Prostate gland (tissue), 2 donors: ENCODE measurements at regions not wholly inside any gene's neighbourhood (a gene's known extent, or its start where the extent isn't known, plus 50 kb on each side); places are given as distances from the start of the nearest gene placed in this dataset.

Source experiments
- DNase-seq: peaks from one replicate; pipeline ENCODE4 v3.0.0-alpha.2; 2019; ENCODE audit warnings: low spot score
- H3K27ac ChIP-seq, 2 donors: fragments of 200-600 bp; sonication (generic); 2 replicates each; pipeline ENCODE4 v1.5.1; 2017 to 2019
- H3K27me3 ChIP-seq: fragments of 200-600 bp; sonication (generic); replicated peaks from 2 replicates; pipeline ENCODE4 v1.5.1; 2019; ENCODE audit not compliant: insufficient read depth
- H3K36me3 ChIP-seq, 2 donors: fragments of 200-600 bp; sonication (generic); 1 replicate in 1 of 2; 2 replicates in 1 of 2; pipeline versions ENCODE4 v1.5.1 to v1.8.1; 2017 to 2019
- H3K4me1 ChIP-seq: fragments of 200-600 bp; sonication (generic); replicated peaks from 2 replicates; pipeline ENCODE4 v1.5.1; 2019
- H3K4me3 ChIP-seq, 2 donors: fragments of 200-600 bp; sonication (generic); 2 replicates each; pipeline ENCODE4 v1.5.1; 2017 to 2019
- H3K9me3 ChIP-seq: fragments of 200-600 bp; sonication (generic); 2 replicates; pipeline ENCODE4 v1.5.1; 2017
- CTCF ChIP-seq, 4 experiments: fragments of 200-600 bp in 2 of 4; fragments of 450-650 bp in 2 of 4; sonication (generic) in 2 of 4; IDR thresholded peaks; 1 replicate in 3 of 4; 2 replicates in 1 of 4; pipeline ENCODE4 v1.5.1; 2016 to 2019; ENCODE audit warnings: antibody characterized with exemption in 4 of 4, mild to moderate bottlenecking in 2 of 4, moderate library complexity in 2 of 4
- POLR2A ChIP-seq: fragments of 450-650 bp; IDR thresholded peaks from one replicate; pipeline ENCODE4 v1.6.1; 2016; ENCODE audit warnings: antibody characterized with exemption, mild to moderate bottlenecking
- POLR2AphosphoS5 ChIP-seq: sonication (generic); formaldehyde crosslinking; IDR thresholded peaks from one replicate; pipeline ENCODE4 v1.6.1; 2017; ENCODE audit warnings: antibody characterized with exemption
- WGBS: methylation state at CpG from one replicate; pipeline ENCODE4 v1.1.5; 2018; 5-methylcytosine and 5-hydroxymethylcytosine counted together
- intact Hi-C: fragments of 100-400 bp; cut with DNase I; formaldehyde crosslinking; loops from one replicate; pipeline ENCODE4 v1.14.2; 2022

- Histone ChIP-seq H3K9me3 (no peaks in the 10 kb centered on the region), H3K4me1 (no peaks in the 10 kb centered on the region), H3K27me3 (no peaks in the 10 kb centered on the region), H3K4me3 (no peak overlapping the region), H3K36me3 (no peaks in the 10 kb centered on the region), H3K27ac (no peak overlapping the region)
- TF ChIP-seq CTCF (IDR thresholded peaks at IDR 0.05), result no peak
- TF ChIP-seq POLR2A, result no peak
- TF ChIP-seq POLR2AphosphoS5, result no peak
- DNase-seq, result no peak
- intact Hi-C loops, result no loop called here
- WGBS, result 94% methylated on average over 5 of the region's 5 CpGs
Observed at GRCh38 chr9:129393064-129393463, 215.0 kb upstream of the IER5L start.

DNA sequence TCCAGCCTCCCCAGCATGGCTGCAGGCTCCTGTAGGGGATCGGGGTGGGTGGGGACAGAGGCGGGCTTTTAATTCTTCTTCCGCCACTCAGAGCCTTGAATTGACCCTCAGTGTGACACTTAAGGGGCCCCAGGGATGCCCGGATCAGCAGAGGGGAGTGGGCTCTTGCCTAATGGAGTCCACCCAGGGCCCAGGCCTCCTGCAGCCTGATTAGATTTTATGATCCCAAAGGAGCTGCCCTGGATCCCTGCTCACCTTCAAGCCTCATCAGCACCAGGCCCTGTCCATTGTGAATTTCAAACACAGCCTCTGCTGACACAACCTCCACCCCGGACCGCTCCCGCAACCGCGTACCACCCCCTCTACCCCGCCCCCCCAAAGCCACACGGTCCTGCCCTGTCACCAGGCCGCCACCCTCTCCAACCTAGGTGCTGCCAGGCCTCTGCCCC, 214.1 kb upstream of the IER5L start:
- no peaks in the 10 kb centered on the region for H3K9me3 ChIP-seq
- no peaks in the 10 kb centered on the region for H3K4me1 ChIP-seq
- TF ChIP-seq POLR2AphosphoS5 (no peak), POLR2A (no peak), CTCF (IDR thresholded peaks at IDR 0.05) (no peak)
- no peaks in the 10 kb centered on the region for H3K36me3 ChIP-seq
- H3K27ac ChIP-seq, result no peak overlapping the region
- intact Hi-C loops, result no loop called here
- WGBS, result 71% methylated on average over 12 of the region's 12 CpGs
- no peak overlapping the region for H3K4me3 ChIP-seq
- no peak for DNase-seq
- no peaks in the 10 kb centered on the region for H3K27me3 ChIP-seq

DNA sequence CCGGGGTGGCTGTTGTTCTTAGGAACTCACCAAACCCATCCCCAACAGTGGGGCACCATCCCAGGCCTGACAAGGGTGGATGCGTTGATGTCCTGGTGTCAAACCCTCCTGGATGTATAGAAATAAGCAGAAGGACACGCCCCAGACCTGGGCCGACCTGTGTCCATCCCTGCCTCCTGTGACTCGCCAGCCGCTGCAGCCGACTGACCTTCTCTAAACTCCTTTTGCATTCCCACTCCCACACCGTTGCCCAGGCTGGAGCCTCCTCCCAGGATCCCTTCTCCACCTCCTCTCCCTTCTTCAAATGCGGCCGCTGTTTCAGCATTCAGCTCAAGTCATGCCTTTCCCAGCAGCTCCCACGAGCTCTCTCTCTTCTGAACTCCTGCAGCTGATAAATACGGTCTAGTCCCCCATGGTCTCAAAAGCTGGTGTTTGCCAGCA, 213.2 kb upstream of the IER5L start:
- no peak for DNase-seq
- Histone ChIP-seq H3K4me3 (no peak overlapping the region), H3K9me3 (no peaks in the 10 kb centered on the region), H3K27ac (no peak overlapping the region), H3K36me3 (no peaks in the 10 kb centered on the region), H3K4me1 (no peaks in the 10 kb centered on the region), H3K27me3 (no peaks in the 10 kb centered on the region)
- WGBS, result 83% methylated on average over 12 of the region's 12 CpGs
- intact Hi-C loops, result no loop called here
- TF ChIP-seq POLR2A (no peak), POLR2AphosphoS5 (no peak), CTCF (IDR thresholded peaks at IDR 0.05) (no peak)

GRCh38 chr9:129390541-129390940, 212.5 kb upstream of the IER5L start:
- TF ChIP-seq POLR2AphosphoS5 (no peak), POLR2A (no peak), CTCF (IDR thresholded peaks at IDR 0.05) (no peak)
- DNase-seq, result no peak
- H3K9me3 ChIP-seq, result no peaks in the 10 kb centered on the region
- 95% methylated on average over 3 of the region's 3 CpGs for WGBS
- no peak overlapping the region for H3K27ac ChIP-seq
- H3K27me3 ChIP-seq, result no peaks in the 10 kb centered on the region
- H3K4me3 ChIP-seq, result no peak overlapping the region
- no peaks in the 10 kb centered on the region for H3K4me1 ChIP-seq
- intact Hi-C loops, result no loop called here
- H3K36me3 ChIP-seq, result no peaks in the 10 kb centered on the region

DNA sequence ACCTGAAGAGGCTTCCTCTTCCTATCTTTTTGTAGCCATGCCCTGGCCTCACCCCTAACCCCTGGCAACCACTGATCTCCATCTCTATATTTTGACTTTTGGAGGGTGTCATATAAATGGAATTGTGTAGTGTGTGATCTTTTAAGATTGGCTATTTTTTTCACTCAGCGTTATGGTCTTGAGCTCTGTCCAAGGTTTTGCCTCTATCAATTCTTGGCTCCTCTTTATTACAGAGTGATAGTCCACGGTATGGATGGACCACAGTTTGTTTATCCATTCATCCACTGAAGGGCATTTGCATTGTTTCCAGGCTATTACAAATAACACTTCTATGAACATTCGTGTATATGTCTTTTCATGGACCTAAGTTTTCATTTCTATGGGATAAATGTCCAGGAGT, 209.8 kb upstream of the IER5L start:
- H3K4me3 ChIP-seq, result no peak overlapping the region
- DNase-seq, result no peak
- intact Hi-C loops, result loop anchor here (5.0 to 10.0 kb wide), 2 partner anchors 81 to 217 kb away; no protein-coding TSS in a partner anchor
- WGBS, result 22% methylated on average over 3 of the region's 3 CpGs
- no peak overlapping the region for H3K27ac ChIP-seq
- no peaks in the 10 kb centered on the region for H3K27me3 ChIP-seq
- no peaks in the 10 kb centered on the region for H3K9me3 ChIP-seq
- H3K4me1 ChIP-seq, result peaks cover under 1% of the 10 kb centered on the region
- H3K36me3 ChIP-seq, result no peaks in the 10 kb centered on the region
- TF ChIP-seq CTCF (IDR thresholded peaks at IDR 0.05) (no peak), POLR2A (no peak), POLR2AphosphoS5 (no peak)
